Rectal smooth muscle tissue (tissue), 1 donor: ENCODE measurements at regions not wholly inside any gene's neighbourhood (a gene's known extent, or its start where the extent isn't known, plus 50 kb on each side); places are given as distances from the start of the nearest gene placed in this dataset.

Experiments
- H3K27ac ChIP-seq: one replicate; pipeline ENCODE4 v1.7.0; 2013; ENCODE audit warnings: low read depth, low read length, inconsistent platforms
- H3K27me3 ChIP-seq: one replicate; pipeline ENCODE4 v1.7.0; 2013; ENCODE audit warnings: low read length; ENCODE audit not compliant: control insufficient read depth, insufficient read depth
- H3K36me3 ChIP-seq: one replicate; pipeline ENCODE4 v1.7.0; 2013; ENCODE audit warnings: low read length; ENCODE audit not compliant: control insufficient read depth, insufficient read depth
- H3K4me1 ChIP-seq: one replicate; pipeline ENCODE4 v1.7.0; 2013; ENCODE audit warnings: low read length; ENCODE audit not compliant: control insufficient read depth, insufficient read depth
- H3K4me3 ChIP-seq: one replicate; pipeline ENCODE4 v1.7.0; 2013; ENCODE audit warnings: low read length
- H3K9ac ChIP-seq: one replicate; pipeline ENCODE4 v1.7.0; 2013; ENCODE audit warnings: low read length

- H3K4me3 ChIP-seq: no peak overlapping the region
- H3K4me1 ChIP-seq: no peaks in the 10 kb centered on the region
- H3K36me3 ChIP-seq: no peaks in the 10 kb centered on the region
- H3K27ac ChIP-seq: no peak overlapping the region
- no peaks in the 10 kb centered on the region for H3K27me3 ChIP-seq
- H3K9ac ChIP-seq: no peak overlapping the region
Measured at GRCh38 chr2:15835991-15836688, 104.2 kb upstream of the MYCN start.

GRCh38 chr2:15836689-15837610, 103.4 kb upstream of the MYCN start:
- H3K4me3 ChIP-seq: no peak overlapping the region
- H3K4me1 ChIP-seq: no peaks in the 10 kb centered on the region
- H3K36me3 ChIP-seq: no peaks in the 10 kb centered on the region
- no peak overlapping the region for H3K9ac ChIP-seq
- H3K27me3 ChIP-seq: no peaks in the 10 kb centered on the region
- H3K27ac ChIP-seq: no peak overlapping the region

GRCh38 chr2:15838481-15839090, 101.8 kb upstream of the MYCN start:
- no peaks in the 10 kb centered on the region for H3K36me3 ChIP-seq
- H3K4me3 ChIP-seq: no peak overlapping the region
- no peaks in the 10 kb centered on the region for H3K4me1 ChIP-seq
- no peak overlapping the region for H3K9ac ChIP-seq
- no peaks in the 10 kb centered on the region for H3K27me3 ChIP-seq
- no peak overlapping the region for H3K27ac ChIP-seq

GRCh38 chr2:15839426-15840124, 100.8 kb upstream of the MYCN start:
- Histone ChIP-seq H3K4me1 (no peaks in the 10 kb centered on the region), H3K36me3 (no peaks in the 10 kb centered on the region), H3K27me3 (no peaks in the 10 kb centered on the region), H3K9ac (no peak overlapping the region), H3K27ac (no peak overlapping the region), H3K4me3 (no peak overlapping the region)

- H3K4me3 ChIP-seq: no peak overlapping the region
- no peaks in the 10 kb centered on the region for H3K27me3 ChIP-seq
- no peaks in the 10 kb centered on the region for H3K4me1 ChIP-seq
- no peak overlapping the region for H3K9ac ChIP-seq
- no peaks in the 10 kb centered on the region for H3K36me3 ChIP-seq
- H3K27ac ChIP-seq: no peak overlapping the region
Measured at GRCh38 chr2:15840148-15840547, 100.2 kb upstream of the MYCN start.

- no peaks in the 10 kb centered on the region for H3K4me1 ChIP-seq
- H3K36me3 ChIP-seq: no peaks in the 10 kb centered on the region
- H3K4me3 ChIP-seq: no peak overlapping the region
- H3K27ac ChIP-seq: no peak overlapping the region
- no peak overlapping the region for H3K9ac ChIP-seq
- no peaks in the 10 kb centered on the region for H3K27me3 ChIP-seq
Measured at GRCh38 chr2:15840969-15841368, 99.4 kb upstream of the MYCN start.

GRCh38 chr2:15841776-15842560, 98.4 kb upstream of the MYCN start:
- Histone ChIP-seq H3K27me3 (no peaks in the 10 kb centered on the region), H3K27ac (no peak overlapping the region), H3K9ac (no peak overlapping the region), H3K4me3 (no peak overlapping the region), H3K36me3 (no peaks in the 10 kb centered on the region), H3K4me1 (no peaks in the 10 kb centered on the region)

GRCh38 chr2:15842758-15843666, 97.3 kb upstream of the MYCN start:
- Histone ChIP-seq H3K9ac (no peak overlapping the region), H3K27me3 (no peaks in the 10 kb centered on the region), H3K4me3 (no peak overlapping the region), H3K27ac (no peak overlapping the region), H3K4me1 (no peaks in the 10 kb centered on the region), H3K36me3 (no peaks in the 10 kb centered on the region)

- no peaks in the 10 kb centered on the region for H3K36me3 ChIP-seq
- H3K4me3 ChIP-seq: no peak overlapping the region
- no peak overlapping the region for H3K9ac ChIP-seq
- H3K27me3 ChIP-seq: no peaks in the 10 kb centered on the region
- no peaks in the 10 kb centered on the region for H3K4me1 ChIP-seq
- H3K27ac ChIP-seq: no peak overlapping the region
Measured at GRCh38 chr2:15844211-15844801, 96.0 kb upstream of the MYCN start.

- H3K27me3 ChIP-seq: no peaks in the 10 kb centered on the region
- no peak overlapping the region for H3K27ac ChIP-seq
- H3K4me3 ChIP-seq: no peak overlapping the region
- H3K9ac ChIP-seq: no peak overlapping the region
- no peaks in the 10 kb centered on the region for H3K4me1 ChIP-seq
- no peaks in the 10 kb centered on the region for H3K36me3 ChIP-seq
Measured at GRCh38 chr2:15845294-15845693, 95.1 kb upstream of the MYCN start.
